GM19240 (cell line): ENCODE measurements at regions not wholly inside any gene's neighbourhood (a gene's known extent, or its start where the extent isn't known, plus 50 kb on each side); places are given as distances from the start of the nearest gene placed in this dataset.

ENCODE experiments used
- DNase-seq: peaks from one replicate; pipeline ENCODE4 v3.0.0; 2011; ENCODE audit warnings: low spot score; ENCODE audit not compliant: insufficient read length

- DNase-seq: no peak
Observed at GRCh38 chr2:8572712-8573233, 109.1 kb upstream of the ID2 start.

- no peak for DNase-seq
Observed at GRCh38 chr2:8573234-8573941, 108.5 kb upstream of the ID2 start.

GRCh38 chr2:8573942-8574195 is 108.0 kb upstream of the ID2 start:
- DNase-seq: no peak

- DNase-seq: no peak
Observed at GRCh38 chr2:8574196-8575037, 107.4 kb upstream of the ID2 start.

GRCh38 chr2:8575038-8575833 is 106.6 kb upstream of the ID2 start:
- DNase-seq: no peak

GRCh38 chr2:8575834-8576423 is 105.9 kb upstream of the ID2 start:
- DNase-seq: no peak

- peak; percentile 45 for DNase-seq
Observed at GRCh38 chr2:8576525-8577167, 105.2 kb upstream of the ID2 start.

- DNase-seq: no peak
Observed at GRCh38 chr2:8577573-8577972, 104.3 kb upstream of the ID2 start.

GRCh38 chr2:8578335-8579244 is 103.3 kb upstream of the ID2 start:
- no peak for DNase-seq

GRCh38 chr2:8579485-8580085 is 102.3 kb upstream of the ID2 start:
- no peak for DNase-seq

GRCh38 chr2:8580316-8581233 is 101.3 kb upstream of the ID2 start:
- no peak for DNase-seq

GRCh38 chr2:8581234-8581561 is 100.7 kb upstream of the ID2 start:
- no peak for DNase-seq

GRCh38 chr2:8581601-8582041 is 100.2 kb upstream of the ID2 start:
- DNase-seq: no peak

GRCh38 chr2:8582191-8582590 is 99.7 kb upstream of the ID2 start:
- no peak for DNase-seq

- DNase-seq: no peak
Observed at GRCh38 chr2:8582651-8583399, 99.0 kb upstream of the ID2 start.

- peak; percentile 75 for DNase-seq
Observed at GRCh38 chr2:8583400-8584173, 98.3 kb upstream of the ID2 start.
